Neural progenitor cell (in vitro differentiated cells): ENCODE measurements at regions not wholly inside any gene's neighbourhood (a gene's known extent, or its start where the extent isn't known, plus 50 kb on each side); places are given as distances from the start of the nearest gene placed in this dataset.

Experiments used
- DNase-seq: peaks from one replicate; pipeline ENCODE4 v3.0.0-alpha.2; 2016; ENCODE audit warnings: low spot score
- H2AFZ ChIP-seq: fragments of 200-600 bp; sonication (generic); replicated peaks from 2 replicates; pipeline ENCODE4 v1.6.1; 2016; ENCODE audit warnings: antibody characterized with exemption
- H3F3A ChIP-seq: fragments of 200-600 bp; sonication (generic); 2 replicates; pipeline ENCODE4 v1.6.1; 2016; ENCODE audit warnings: antibody characterized with exemption, low read depth
- H3K27ac ChIP-seq: fragments of 200-600 bp; sonication (generic); 2 replicates; pipeline ENCODE4 v1.5.1; 2016; ENCODE audit warnings: mild to moderate bottlenecking
- H3K27me3 ChIP-seq: fragments of 200-600 bp; sonication (generic); 2 replicates; pipeline ENCODE4 v1.6.1; 2016; ENCODE audit warnings: mild to moderate bottlenecking, moderate library complexity
- H3K36me3 ChIP-seq: fragments of 200-600 bp; sonication (generic); 2 replicates; pipeline ENCODE4 v1.5.1; 2016
- H3K4me1 ChIP-seq: fragments of 200-600 bp; sonication (generic); 2 replicates; pipeline ENCODE4 v1.6.1; 2016; ENCODE audit warnings: mixed run types
- H3K4me2 ChIP-seq: fragments of 200-600 bp; sonication (generic); 2 replicates; pipeline ENCODE4 v1.6.1; 2016
- H3K4me3 ChIP-seq: fragments of 200-600 bp; sonication (generic); 2 replicates; pipeline ENCODE4 v1.5.1; 2016
- H3K79me2 ChIP-seq: fragments of 200-600 bp; sonication (generic); 2 replicates; pipeline ENCODE4 v1.6.1; 2016; ENCODE audit warnings: low read depth
- H3K9ac ChIP-seq: fragments of 200-600 bp; sonication (generic); 2 replicates; pipeline ENCODE4 v1.6.1; 2016
- H3K9me3 ChIP-seq: fragments of 200-600 bp; sonication (generic); 2 replicates; pipeline ENCODE4 v1.5.1; 2016; ENCODE audit warnings: low read depth
- H4K20me1 ChIP-seq: fragments of 200-600 bp; sonication (generic); 2 replicates; pipeline ENCODE4 v1.6.1; 2016; ENCODE audit warnings: low read depth
- H3K27ac Mint-ChIP-seq: 3 replicates; pipeline ENCODE4 v1.8.0; 2021; ENCODE audit warnings: mixed read lengths
- H3K27me3 Mint-ChIP-seq: 2 replicates; pipeline ENCODE4 v1.8.0; 2022; ENCODE audit warnings: low read depth, mild to moderate bottlenecking, inconsistent platforms, moderate library complexity, mixed read lengths; ENCODE audit not compliant: insufficient read depth
- H3K36me3 Mint-ChIP-seq: 3 replicates; pipeline ENCODE4 v1.8.0; 2021; ENCODE audit warnings: mixed read lengths
- H3K4me1 Mint-ChIP-seq: 3 replicates; pipeline ENCODE4 v1.8.0; 2021; ENCODE audit warnings: mixed read lengths
- H3K4me3 Mint-ChIP-seq: 3 replicates; pipeline ENCODE4 v1.8.0; 2021; ENCODE audit warnings: mild to moderate bottlenecking, moderate library complexity, mixed read lengths
- H3K9me3 Mint-ChIP-seq: 3 replicates; pipeline ENCODE4 v1.8.0; 2020; ENCODE audit warnings: mixed read lengths
- EZH2 ChIP-seq: fragments of 200-600 bp; sonication (generic); IDR thresholded peaks from 2 replicates; pipeline ENCODE4 v1.6.1; 2017; ENCODE audit warnings: antibody characterized with exemption, mild to moderate bottlenecking, moderate library complexity
- EZH2phosphoT487 ChIP-seq: fragments of 200-600 bp; sonication (generic); IDR thresholded peaks from 2 replicates; pipeline ENCODE4 v1.6.1; 2017; ENCODE audit warnings: antibody characterized with exemption
- TF ChIP-seq, protein P1 (sequence below): fragments of 200-600 bp; sonication (generic); IDR thresholded peaks from 2 replicates; pipeline ENCODE4 v1.5.1; 2017; ENCODE audit warnings: antibody characterized with exemption, mild to moderate bottlenecking

DNA sequence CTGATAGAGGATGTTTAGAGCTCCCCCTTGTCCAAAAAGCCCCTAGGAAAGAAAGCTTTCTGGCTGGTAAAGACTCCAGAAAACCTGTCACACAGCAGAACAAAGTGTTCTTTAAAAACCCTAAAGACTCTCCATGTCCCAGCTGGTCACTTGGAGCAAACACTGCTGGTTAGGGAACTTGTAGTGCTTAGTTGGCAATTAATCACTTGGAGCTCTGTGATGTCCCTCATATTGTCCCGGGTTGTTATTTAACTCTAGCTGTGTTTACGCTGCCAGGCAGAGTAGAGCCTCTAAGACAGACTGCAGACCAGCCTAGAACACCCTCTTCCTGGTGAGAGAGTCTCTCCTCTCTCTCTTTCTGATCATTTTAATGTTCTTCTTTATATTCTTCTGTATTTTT, 267.3 kb downstream of the BCOR start:
- H3K9me3 ChIP-seq: no peaks in the 10 kb centered on the region
- H3K27ac ChIP-seq: no peak overlapping the region
- Mint-ChIP-seq H3K36me3 (no peaks in the 10 kb centered on the region), H3K27ac (no peak overlapping the region), H3K4me3 (no peak overlapping the region), H3K4me1 (peaks cover 10% of the 10 kb centered on the region), H3K27me3 (peaks cover 18% of the 10 kb centered on the region), H3K9me3 (peaks cover 23% of the 10 kb centered on the region)
- H3K9ac ChIP-seq: no peak overlapping the region
- H3K4me2 ChIP-seq: no peak overlapping the region
- H4K20me1 ChIP-seq: no peaks in the 10 kb centered on the region
- H3K27me3 ChIP-seq: no peaks in the 10 kb centered on the region
- no peak for DNase-seq
- TF ChIP-seq EZH2phosphoT487: no peak
- TF ChIP-seq, protein P1, sequence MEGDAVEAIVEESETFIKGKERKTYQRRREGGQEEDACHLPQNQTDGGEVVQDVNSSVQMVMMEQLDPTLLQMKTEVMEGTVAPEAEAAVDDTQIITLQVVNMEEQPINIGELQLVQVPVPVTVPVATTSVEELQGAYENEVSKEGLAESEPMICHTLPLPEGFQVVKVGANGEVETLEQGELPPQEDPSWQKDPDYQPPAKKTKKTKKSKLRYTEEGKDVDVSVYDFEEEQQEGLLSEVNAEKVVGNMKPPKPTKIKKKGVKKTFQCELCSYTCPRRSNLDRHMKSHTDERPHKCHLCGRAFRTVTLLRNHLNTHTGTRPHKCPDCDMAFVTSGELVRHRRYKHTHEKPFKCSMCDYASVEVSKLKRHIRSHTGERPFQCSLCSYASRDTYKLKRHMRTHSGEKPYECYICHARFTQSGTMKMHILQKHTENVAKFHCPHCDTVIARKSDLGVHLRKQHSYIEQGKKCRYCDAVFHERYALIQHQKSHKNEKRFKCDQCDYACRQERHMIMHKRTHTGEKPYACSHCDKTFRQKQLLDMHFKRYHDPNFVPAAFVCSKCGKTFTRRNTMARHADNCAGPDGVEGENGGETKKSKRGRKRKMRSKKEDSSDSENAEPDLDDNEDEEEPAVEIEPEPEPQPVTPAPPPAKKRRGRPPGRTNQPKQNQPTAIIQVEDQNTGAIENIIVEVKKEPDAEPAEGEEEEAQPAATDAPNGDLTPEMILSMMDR: no peak
- TF ChIP-seq EZH2: no peak
- no peak overlapping the region for H2AFZ ChIP-seq
- H3K36me3 ChIP-seq: no peaks in the 10 kb centered on the region
- H3K79me2 ChIP-seq: no peaks in the 10 kb centered on the region
- peaks cover 3% of the 10 kb centered on the region for H3K4me1 ChIP-seq
- H3F3A ChIP-seq: no peaks in the 10 kb centered on the region
- H3K4me3 ChIP-seq: no peak overlapping the region

GRCh38 chrX:39832211-39832610, 265.5 kb downstream of the BCOR start:
- H3K9ac ChIP-seq: no peak overlapping the region
- peaks cover 10% of the 10 kb centered on the region for H3K4me1 Mint-ChIP-seq
- no peaks in the 10 kb centered on the region for H3K36me3 Mint-ChIP-seq
- no peaks in the 10 kb centered on the region for H3K9me3 ChIP-seq
- no peak overlapping the region for H2AFZ ChIP-seq
- H3F3A ChIP-seq: no peaks in the 10 kb centered on the region
- no peaks in the 10 kb centered on the region for H3K79me2 ChIP-seq
- H4K20me1 ChIP-seq: no peaks in the 10 kb centered on the region
- H3K27me3 ChIP-seq: no peaks in the 10 kb centered on the region
- no peak for TF ChIP-seq EZH2phosphoT487
- TF ChIP-seq, protein P1: no peak
- no peak for TF ChIP-seq EZH2
- no peak for DNase-seq
- H3K4me3 Mint-ChIP-seq: no peak overlapping the region
- H3K27me3 Mint-ChIP-seq: peaks cover 12% of the 10 kb centered on the region
- H3K27ac Mint-ChIP-seq: peak overlapping the region; percentile 93
- H3K4me1 ChIP-seq: peaks cover 3% of the 10 kb centered on the region
- H3K9me3 Mint-ChIP-seq: peaks cover 15% of the 10 kb centered on the region
- H3K4me3 ChIP-seq: no peak overlapping the region
- H3K36me3 ChIP-seq: no peaks in the 10 kb centered on the region
- no peak overlapping the region for H3K4me2 ChIP-seq
- no peak overlapping the region for H3K27ac ChIP-seq

GRCh38 chrX:39834600-39834999, 263.2 kb downstream of the BCOR start:
- Histone ChIP-seq H3K79me2 (no peaks in the 10 kb centered on the region), H3K4me2 (no peak overlapping the region), H3K27me3 (no peaks in the 10 kb centered on the region), H3K4me1 (no peaks in the 10 kb centered on the region), H2AFZ (no peak overlapping the region), H3F3A (no peaks in the 10 kb centered on the region), H3K27ac (no peak overlapping the region), H3K36me3 (no peaks in the 10 kb centered on the region), H3K4me3 (no peak overlapping the region), H3K9me3 (no peaks in the 10 kb centered on the region), H3K9ac (no peak overlapping the region), H4K20me1 (no peaks in the 10 kb centered on the region)
- DNase-seq: no peak
- Mint-ChIP-seq H3K9me3 (peaks cover 12% of the 10 kb centered on the region), H3K27ac (no peak overlapping the region), H3K4me1 (peaks cover 5% of the 10 kb centered on the region), H3K4me3 (no peak overlapping the region), H3K36me3 (no peaks in the 10 kb centered on the region), H3K27me3 (peaks cover 12% of the 10 kb centered on the region)
- TF ChIP-seq, protein P1: no peak
- TF ChIP-seq EZH2phosphoT487: no peak
- TF ChIP-seq EZH2: no peak

GRCh38 chrX:39835241-39835640, 262.5 kb downstream of the BCOR start:
- no peaks in the 10 kb centered on the region for H3K36me3 Mint-ChIP-seq
- Histone ChIP-seq H3K9me3 (no peaks in the 10 kb centered on the region), H3K27me3 (no peaks in the 10 kb centered on the region), H3K36me3 (no peaks in the 10 kb centered on the region), H3K4me3 (no peak overlapping the region), H3F3A (no peaks in the 10 kb centered on the region), H4K20me1 (no peaks in the 10 kb centered on the region), H3K4me1 (no peaks in the 10 kb centered on the region), H3K79me2 (no peaks in the 10 kb centered on the region), H3K4me2 (no peak overlapping the region), H3K27ac (no peak overlapping the region), H3K9ac (no peak overlapping the region), H2AFZ (no peak overlapping the region)
- DNase-seq: no peak
- TF ChIP-seq, protein P1: no peak
- no peak for TF ChIP-seq EZH2phosphoT487
- no peak for TF ChIP-seq EZH2
- H3K27ac Mint-ChIP-seq: no peak overlapping the region
- no peak overlapping the region for H3K4me3 Mint-ChIP-seq
- peaks cover 12% of the 10 kb centered on the region for H3K27me3 Mint-ChIP-seq
- peaks cover 5% of the 10 kb centered on the region for H3K4me1 Mint-ChIP-seq
- peaks cover 14% of the 10 kb centered on the region for H3K9me3 Mint-ChIP-seq
